GM23338 (cell line): ENCODE measurements at regions not wholly inside any gene's neighbourhood (a gene's known extent, or its start where the extent isn't known, plus 50 kb on each side); places are given as distances from the start of the nearest gene placed in this dataset.

Experiments
- EZH2 ChIP-seq: fragments of 200-600 bp; sonication (generic); IDR thresholded peaks from one replicate; pipeline ENCODE4 v1.8.0; 2017; ENCODE audit warnings: antibody characterized with exemption, mild to moderate bottlenecking, low read depth; ENCODE audit not compliant: unreplicated experiment
- JUNB ChIP-seq: IDR thresholded peaks from one replicate; pipeline ENCODE4 v1.6.1; 2016; ENCODE audit warnings: antibody characterized with exemption; ENCODE audit not compliant: unreplicated experiment
- NANOG ChIP-seq: IDR thresholded peaks from 2 replicates; pipeline ENCODE4 v1.6.1; 2016; ENCODE audit warnings: antibody characterized with exemption, borderline replicate concordance
- REST ChIP-seq: IDR thresholded peaks from one replicate; pipeline ENCODE4 v1.6.1; 2018; ENCODE audit warnings: antibody characterized with exemption; ENCODE audit not compliant: unreplicated experiment
- STAT1 ChIP-seq: IDR thresholded peaks from one replicate; pipeline ENCODE4 v1.6.1; 2016; ENCODE audit warnings: antibody characterized with exemption; ENCODE audit not compliant: unreplicated experiment
- ZNF114 ChIP-seq: fragments of 250-450 bp; sonication (Bioruptor Pico); IDR thresholded peaks from 2 replicates; pipeline ENCODE4 v1.5.0; 2020; ENCODE audit warnings: mild to moderate bottlenecking, moderate library complexity
- ZNF462 ChIP-seq: fragments of 250-450 bp; sonication (Bioruptor Pico); IDR thresholded peaks from 2 replicates; pipeline ENCODE4 v1.5.0; 2020; ENCODE audit warnings: mild to moderate bottlenecking, moderate library complexity
- TF ChIP-seq, protein P1 (sequence below), 2 experiments: fragments of 200-600 bp in 1 of 2; sonication (generic) in 1 of 2; conservative IDR thresholded peaks; 2 replicates each; pipeline versions ENCODE4 v1.5.1 to v1.6.1; 2016 to 2017; ENCODE audit warnings: antibody characterized with exemption in 2 of 2, low read depth in 2 of 2, mild to moderate bottlenecking in 2 of 2, moderate library complexity in 1 of 2

DNA sequence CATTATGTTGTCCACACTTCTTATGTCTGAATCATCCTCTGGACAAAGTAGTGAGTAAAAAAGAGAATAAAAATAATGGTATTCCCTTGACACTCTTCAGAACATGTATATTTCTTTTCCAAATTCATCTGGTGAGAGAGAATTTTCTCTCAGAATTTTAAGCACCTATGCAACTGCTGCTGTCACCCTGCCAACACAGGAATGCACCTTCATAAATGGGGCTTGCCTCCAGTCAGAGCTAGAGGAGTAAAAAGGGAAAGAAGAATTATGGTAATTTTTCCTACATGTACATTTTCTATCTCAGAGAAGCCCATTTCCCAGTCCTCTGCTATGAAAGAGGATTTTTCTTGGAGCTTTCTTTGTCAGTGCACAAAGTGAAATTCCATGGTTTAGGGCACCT lies 92.2 kb upstream of the ALCAM start (continued):
- TF ChIP-seq ZNF462 (no peak), STAT1 (no peak), EZH2 (no peak), JUNB (no peak), ZNF114 (CRISPR knock-in tag) (no peak), NANOG (no peak), REST (no peak)
- TF ChIP-seq, protein P1, sequence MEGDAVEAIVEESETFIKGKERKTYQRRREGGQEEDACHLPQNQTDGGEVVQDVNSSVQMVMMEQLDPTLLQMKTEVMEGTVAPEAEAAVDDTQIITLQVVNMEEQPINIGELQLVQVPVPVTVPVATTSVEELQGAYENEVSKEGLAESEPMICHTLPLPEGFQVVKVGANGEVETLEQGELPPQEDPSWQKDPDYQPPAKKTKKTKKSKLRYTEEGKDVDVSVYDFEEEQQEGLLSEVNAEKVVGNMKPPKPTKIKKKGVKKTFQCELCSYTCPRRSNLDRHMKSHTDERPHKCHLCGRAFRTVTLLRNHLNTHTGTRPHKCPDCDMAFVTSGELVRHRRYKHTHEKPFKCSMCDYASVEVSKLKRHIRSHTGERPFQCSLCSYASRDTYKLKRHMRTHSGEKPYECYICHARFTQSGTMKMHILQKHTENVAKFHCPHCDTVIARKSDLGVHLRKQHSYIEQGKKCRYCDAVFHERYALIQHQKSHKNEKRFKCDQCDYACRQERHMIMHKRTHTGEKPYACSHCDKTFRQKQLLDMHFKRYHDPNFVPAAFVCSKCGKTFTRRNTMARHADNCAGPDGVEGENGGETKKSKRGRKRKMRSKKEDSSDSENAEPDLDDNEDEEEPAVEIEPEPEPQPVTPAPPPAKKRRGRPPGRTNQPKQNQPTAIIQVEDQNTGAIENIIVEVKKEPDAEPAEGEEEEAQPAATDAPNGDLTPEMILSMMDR (conservative IDR thresholded peaks at IDR 0.05; ENCODE audit: low read depth in 2 of 2): no peak
